GM12891 (cell line): ENCODE measurements at regions not wholly inside any gene's neighbourhood (a gene's known extent, or its start where the extent isn't known, plus 50 kb on each side); places are given as distances from the start of the nearest gene placed in this dataset.

Experiments
- POLR2A ChIP-seq: IDR thresholded peaks from 2 replicates; pipeline ENCODE4 v1.6.1; 2011; ENCODE audit warnings: low read depth, low read length, control low read depth
- POLR2AphosphoS5 ChIP-seq: IDR thresholded peaks from 2 replicates; pipeline ENCODE4 v1.6.1; 2011; ENCODE audit warnings: low read depth, low read length, control low read depth
- SPI1 ChIP-seq: IDR thresholded peaks from 2 replicates; pipeline ENCODE4 v1.6.1; 2011; ENCODE audit warnings: low read depth, low read length, control low read depth
- TAF1 ChIP-seq: IDR thresholded peaks from 2 replicates; pipeline ENCODE4 v1.6.1; 2011; ENCODE audit warnings: low read depth, low read length, control low read depth

- TF ChIP-seq SPI1 (no peak), POLR2A (no peak), POLR2AphosphoS5 (no peak), TAF1 (no peak)
Measured at GRCh38 chr2:18891600-18892345, 302.4 kb upstream of the NT5C1B start.
